Activated CD4-positive, alpha-beta T cell treated with anti-CD3 and anti-CD28 coated beads, Interleukin-2, amount 50 U/mL, for 24 hours (primary cell): ENCODE measurements at regions not wholly inside any gene's neighbourhood (a gene's known extent, or its start where the extent isn't known, plus 50 kb on each side); places are given as distances from the start of the nearest gene placed in this dataset.

Experiments
- DNase-seq, 2 donors: peaks; one replicate each; pipeline ENCODE4 v3.0.0-alpha.2; 2020; ENCODE audit warnings: low read depth in 1 of 2, low spot score in 1 of 2

DNA sequence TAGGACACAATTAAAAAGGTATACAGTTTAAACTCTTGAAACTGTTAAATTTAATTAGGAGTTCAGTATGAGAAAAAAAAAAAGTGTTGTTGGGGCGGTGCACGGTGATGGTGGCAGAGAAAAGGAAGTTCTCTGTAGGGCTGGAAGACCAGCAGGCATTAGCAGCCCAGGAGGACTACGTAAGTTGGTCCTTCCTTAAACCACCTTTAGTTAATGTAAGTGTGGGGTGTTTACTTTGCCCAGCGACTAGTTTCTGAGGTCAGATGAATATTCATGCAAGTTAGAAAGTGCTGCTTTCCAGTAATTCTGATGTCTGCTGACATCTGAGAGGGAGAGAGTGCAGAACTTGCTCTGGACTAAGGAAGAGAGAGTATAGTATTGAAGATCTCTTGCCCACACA is 54.9 kb downstream of the NKX2-1 start:
- no peak for DNase-seq

DNA sequence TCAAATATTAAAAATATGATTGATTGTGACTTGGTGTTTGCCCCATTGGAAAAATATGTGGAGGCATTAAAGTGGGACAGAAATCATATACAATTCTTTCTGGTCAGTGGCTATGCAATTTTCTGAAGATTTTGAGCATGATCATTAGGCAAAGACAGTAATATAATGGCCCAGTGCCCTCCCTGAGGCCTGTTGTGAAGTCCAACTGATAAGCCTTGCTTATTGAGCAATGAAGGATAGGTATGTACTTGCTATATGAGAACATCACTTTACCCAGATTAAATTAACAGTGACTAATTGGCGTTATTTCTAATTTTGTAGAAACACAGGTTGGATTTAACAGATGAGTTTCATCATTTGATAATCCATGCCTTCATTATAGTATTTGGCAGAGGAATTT is 57.1 kb downstream of the NKX2-1 start:
- DNase-seq, result no peak

DNA sequence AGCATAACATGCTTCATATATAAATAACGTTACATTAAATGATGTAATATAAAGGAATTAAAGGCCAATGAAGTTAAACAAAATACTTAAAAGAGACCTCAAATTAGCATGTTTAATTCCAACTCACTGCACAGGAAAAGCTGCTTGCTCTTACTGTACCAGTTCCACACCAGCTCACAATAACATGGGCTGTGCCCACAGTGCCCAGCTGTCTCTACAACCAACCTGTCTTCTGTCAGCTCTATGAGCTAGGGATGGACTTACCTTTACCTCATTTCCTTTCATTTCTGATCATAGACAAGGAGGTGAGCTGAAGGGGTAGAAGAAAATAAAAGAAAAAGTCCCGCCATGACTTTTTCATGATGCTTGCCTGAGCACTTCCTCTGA is 64.8 kb downstream of the NKX2-1 start:
- no peak for DNase-seq

DNA sequence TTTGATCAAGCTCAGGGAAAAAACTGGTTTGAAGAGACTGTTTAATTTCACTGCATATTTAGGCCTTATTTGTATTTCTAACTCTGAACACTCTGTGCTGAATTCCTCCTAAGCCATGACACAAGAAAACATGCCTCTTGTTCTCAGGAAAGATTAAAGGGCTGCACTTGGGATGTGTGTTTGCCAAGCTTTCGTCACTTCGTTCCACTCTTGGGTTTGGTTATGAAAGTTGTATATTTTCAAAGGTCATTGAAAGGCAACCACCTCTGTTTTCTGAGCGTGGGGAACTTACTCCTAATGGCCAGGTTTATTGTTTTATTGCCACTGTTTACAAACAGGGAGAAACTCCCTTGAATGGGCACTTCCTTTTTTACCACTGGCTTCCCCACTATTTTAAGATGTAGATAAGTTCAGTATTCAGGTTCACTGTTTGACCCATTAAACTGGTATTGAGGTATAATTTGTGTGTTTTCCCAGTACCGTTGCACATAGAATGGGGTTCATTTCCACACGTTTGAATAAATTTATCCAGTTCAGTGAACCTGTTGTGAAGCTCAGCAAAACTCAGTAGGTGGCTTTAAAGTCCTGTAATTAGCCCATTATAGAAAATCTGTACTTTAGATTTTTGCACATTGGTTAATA is 65.3 kb downstream of the NKX2-1 start:
- DNase-seq, result no peak

DNA sequence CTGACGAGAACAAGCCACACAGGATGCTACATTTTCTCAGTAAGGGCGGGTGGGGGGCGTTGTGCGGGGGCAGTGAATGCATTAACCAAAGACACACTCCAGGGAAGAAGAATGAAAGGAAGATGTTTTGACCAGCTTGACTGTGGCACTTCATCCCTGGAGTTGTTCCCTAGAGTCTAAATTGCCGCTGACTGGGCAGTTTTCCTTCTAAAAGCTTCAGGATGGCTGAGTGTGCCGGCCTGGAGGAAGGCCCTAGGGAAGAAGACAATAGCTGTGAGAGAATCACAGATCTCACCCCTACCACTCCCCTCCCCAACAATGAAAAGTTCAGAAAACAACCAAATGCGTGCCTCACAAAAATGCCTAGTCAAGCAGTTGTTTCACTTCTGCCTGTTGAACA is 67.2 kb downstream of the NKX2-1 start:
- DNase-seq, result no peak

DNA sequence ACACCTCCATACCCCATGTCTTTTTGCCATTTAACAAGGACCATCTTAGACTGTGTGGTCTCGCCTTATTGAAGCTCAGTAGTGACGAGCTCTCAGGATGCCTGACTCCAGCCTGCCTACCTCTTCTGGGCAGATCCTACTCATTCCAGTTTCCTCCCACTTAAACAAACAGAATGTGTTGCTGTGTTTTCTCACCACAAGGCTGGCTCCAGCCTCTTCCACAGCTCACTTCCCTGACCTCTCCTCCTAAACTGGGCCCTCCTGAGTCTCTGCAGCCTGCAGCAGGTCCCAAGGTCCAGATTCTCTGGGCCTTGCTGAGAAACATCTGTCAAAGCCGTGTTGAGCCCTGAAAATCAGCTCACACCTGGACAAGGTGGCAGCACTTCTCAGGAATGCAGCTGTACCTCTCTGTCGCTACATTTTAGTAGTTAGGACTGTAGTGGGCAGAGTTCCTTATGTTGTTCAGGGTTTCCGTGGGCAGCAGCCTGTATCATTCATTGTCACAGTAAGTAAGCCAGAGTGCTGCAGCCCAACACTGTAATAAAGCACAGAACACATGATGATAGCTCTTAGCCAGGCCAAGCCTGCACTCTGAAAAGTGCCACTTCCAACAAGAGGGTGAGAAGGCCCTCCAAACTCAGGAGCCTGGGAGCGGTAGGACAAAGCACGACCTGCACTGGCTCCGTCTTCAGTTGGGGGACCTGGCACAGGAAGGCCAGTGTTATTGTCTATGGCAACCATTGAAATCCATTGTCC is 68.5 kb downstream of the NKX2-1 start:
- no peak for DNase-seq

DNA sequence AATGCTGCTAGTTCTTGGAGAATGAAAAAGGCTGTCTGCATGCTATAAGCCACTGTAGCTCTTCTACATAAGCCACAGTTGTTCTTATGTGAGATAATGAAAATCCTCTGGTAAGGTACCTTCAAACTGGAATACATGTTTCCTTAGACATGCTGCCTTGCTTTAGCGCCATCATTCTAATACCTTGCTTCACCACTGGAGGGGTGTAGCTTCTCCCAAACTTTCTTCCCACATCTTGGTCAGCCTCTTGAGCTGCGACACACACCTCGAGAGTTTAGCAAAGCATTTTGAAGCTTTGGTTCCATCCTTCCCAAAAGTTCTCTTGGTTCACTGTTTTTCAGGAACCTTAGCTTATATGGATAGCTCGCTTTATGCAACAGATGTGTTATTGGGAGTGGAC is 69.5 kb downstream of the NKX2-1 start:
- DNase-seq, result no peak

DNA sequence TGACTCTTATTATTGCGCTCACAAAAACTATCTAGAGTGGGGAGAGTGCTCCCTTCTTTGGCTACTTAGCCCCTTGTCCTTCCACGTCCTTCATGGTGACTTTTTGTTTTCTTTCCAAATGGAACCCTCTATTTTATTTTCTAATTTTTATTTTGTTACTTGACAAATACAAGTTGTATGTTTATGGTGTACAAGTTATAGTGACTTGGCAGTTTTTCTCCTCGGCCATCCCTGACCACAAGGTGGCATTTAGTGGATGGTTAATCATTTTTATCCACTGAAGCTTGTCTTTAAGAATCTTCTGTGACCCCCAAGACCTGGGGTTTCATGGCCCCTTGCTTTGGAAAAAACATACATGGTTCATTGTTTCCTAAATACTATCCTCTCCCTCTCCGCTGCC is 70.1 kb downstream of the NKX2-1 start:
- DNase-seq, result no peak

DNA sequence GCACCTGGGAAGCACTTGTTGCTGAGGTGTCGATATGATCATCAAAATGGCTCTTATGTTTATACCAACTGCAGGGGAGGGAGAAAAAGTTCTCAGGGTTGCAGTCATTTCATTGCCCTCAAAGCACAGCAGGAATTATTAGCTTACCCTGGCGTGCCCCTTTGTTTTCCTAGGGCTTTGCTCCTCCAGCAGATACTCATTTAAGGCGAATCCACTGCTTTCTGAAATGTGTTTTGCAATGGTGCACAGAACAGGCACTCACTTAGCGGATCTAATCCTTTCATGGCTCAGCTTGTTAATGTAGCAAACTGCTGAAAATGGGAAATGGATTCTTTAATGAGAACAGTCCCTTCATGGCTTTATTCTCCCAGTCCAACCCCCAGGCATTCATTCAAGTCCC is 76.7 kb downstream of the NKX2-1 start:
- no peak for DNase-seq

DNA sequence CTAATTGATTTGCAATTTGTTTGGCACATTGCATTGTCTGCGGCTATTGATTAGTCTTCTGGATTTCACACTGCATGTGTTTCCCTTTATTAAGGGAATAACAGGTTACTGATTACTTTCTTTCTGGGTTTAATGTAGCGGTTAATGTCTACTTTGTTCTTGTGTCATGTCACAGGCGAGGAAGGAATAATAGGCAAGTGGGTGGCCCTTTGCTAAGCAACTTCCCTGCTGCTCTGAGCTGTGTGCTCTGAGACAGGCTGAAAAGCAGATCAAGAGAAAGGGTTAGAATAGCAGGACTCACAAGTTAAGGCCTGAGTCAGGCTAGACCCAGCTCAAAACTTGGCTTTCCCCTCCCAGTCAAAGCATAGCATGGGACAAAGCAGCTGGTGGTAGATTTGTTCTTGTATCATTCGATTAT is 77.2 kb downstream of the NKX2-1 start:
- no peak for DNase-seq

DNA sequence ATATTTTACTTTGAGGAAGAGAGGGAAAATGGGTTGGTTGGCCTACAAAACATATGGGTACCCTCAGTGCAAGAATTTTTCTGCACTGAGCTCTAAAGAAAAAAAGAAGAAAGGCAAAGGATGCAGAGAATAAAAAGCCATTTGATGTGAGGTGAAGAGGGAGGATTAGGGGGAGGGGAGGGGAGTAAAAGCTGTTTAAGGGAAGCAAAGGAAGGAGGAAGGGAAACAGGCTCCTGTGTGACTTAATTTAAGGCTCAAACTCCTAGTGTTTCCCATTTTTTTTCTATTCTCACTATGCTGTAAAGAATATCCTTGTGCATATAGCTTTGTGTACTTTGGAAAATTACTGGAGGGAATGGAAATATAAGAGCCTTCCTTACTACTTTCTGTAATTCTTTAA is 78.7 kb downstream of the NKX2-1 start:
- no peak for DNase-seq

DNA sequence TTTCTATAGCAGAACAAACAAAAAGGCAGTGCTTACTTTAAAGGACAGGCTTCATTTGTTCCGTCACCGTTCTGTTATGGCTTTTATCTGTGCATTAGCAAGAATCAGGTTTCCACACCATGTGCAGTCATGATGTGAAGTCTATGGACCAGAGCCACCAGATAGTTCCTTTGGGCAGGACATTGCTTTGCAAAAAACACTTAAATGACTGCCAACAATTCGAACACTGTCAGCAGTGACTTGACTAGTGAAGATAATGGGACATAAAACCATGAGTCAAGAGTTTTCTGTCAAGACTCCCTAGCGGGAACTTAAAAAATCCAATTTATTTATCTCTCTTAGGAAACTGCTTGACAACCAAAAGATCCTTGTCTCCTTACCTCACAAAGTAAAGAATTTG is 80.3 kb downstream of the NKX2-1 start:
- no peak for DNase-seq

DNA sequence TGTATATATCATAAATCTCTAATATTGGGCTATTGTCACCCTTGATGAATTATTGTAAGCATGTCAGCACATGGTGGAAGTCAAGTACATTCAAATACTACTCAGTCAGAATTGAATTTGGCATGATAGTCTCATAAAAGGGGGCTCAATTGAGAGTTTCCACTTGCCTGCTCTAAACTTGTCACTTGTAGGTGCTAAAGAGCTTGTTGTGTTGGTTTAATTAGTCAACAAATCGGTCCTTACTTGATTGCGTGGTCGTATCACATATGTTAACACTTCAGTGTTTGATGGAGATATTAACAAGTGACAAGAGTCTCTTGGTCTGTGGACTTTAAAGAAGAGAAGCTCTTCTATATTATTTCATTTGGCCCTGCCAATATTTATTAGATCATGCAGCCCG is 81.1 kb downstream of the NKX2-1 start:
- no peak for DNase-seq

DNA sequence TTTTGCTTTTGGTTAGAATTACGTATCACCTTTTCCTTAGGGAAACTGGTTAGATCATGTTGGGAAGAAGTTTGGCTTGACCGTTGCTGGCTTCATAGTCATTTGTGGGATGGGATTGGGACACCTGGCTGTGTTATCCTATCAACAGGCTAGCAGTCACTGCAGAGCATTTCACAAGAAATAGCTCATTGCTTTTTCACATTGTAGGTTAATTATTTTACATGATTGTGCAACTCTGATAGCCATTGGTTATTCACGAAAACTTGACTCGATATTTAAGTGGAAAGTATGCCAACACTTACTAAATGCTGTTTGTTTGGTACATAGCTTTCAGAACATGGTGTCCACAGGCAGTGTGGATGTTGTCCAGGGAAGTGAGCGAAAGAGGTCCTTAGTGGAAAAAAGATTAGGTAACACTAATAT is 89.4 kb downstream of the NKX2-1 start:
- no peak for DNase-seq

DNA sequence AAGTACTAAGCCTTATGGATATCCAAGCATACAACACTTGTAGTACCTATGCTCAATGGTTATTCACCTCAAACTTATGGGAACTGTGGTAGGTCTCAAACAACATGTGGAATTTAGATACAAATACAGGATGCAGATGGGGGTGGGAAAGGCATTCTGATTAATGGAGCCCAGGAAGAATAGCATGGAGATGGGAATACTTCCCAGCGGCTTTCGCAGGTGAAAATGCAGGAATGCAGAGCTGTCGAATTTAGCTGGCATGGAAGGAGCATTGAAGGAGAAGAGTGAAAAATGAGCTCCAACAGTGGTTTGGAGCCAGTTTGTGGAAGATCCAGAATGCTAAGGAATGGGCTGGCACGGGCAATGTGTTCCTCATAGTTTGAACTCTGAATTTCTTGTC is 89.9 kb downstream of the NKX2-1 start:
- no peak for DNase-seq

DNA sequence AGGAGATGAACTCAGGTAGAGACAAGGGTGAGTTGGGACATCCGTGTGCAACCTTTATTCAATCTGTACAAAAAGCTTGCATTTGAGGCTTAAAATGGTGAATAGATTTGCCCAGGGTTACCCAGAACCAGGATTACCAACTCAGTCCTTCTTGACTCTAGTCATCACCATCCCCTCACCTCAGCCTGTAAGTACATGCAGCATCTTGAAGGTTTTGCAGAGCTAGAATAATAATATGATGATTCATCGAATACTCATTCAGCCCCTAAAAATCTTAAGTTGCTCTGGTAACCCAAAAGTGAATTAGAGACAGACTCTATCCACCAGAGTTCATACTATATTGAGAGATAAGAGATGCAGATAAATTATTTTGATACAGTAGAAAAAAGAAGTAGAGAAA is 90.3 kb downstream of the NKX2-1 start:
- DNase-seq, result no peak

DNA sequence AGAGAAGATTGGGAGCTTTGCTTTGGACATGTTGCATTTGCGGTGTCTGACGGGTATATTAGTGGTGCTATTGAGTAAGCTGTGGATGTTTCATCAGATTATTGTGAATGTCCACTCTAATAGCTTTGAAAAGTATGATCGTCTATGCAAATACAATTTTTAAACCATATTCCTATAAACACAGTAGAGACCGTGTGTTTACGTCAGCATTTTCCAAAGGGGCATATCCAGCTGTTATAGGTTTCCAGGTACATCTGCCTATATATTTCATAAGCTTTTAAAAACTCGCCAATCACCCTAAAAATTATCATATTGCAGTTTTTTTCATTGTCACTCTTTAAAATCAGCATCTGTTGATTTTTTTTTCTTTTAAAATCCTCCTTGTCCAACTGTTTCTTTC is 91.7 kb downstream of the NKX2-1 start:
- DNase-seq, result no peak

DNA sequence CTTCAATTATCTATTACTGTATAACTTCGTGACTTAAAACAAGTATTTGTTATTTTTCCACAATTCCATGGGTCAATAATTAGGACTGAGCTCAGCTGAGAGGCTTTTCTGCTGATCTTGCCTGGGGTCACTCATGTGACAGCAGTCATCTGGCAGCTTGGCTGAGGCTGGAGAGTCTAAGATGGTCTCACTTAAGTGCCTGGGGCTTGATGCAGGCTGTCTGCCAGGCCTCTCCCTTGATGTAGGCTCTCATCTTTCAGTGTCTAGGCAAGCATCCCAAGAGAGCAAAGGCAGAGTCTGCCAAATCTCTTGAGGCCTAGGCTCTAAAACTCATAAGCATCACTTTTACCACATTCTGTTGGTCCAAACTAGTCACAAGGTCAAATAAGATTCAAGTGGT is 93.2 kb downstream of the NKX2-1 start:
- no peak for DNase-seq

DNA sequence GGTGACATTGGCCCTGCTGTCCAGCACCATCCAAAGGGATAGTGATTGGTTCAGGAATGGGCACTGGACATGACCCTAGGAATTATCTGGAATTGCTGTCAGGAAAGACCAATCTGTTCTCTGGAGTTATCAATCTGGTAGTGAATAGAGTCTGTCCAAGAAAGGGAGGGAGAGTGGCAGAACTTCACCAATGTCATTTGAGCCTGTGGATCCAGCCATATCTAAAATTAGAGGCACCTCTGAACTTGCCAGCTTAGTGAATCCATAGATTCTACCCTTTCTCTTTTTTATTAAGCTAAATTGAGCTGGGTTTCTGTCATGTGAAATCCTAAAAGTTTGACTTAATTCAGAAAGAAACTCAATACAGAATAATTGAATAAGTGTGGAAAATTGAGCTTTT is 93.9 kb downstream of the NKX2-1 start:
- DNase-seq, result no peak

DNA sequence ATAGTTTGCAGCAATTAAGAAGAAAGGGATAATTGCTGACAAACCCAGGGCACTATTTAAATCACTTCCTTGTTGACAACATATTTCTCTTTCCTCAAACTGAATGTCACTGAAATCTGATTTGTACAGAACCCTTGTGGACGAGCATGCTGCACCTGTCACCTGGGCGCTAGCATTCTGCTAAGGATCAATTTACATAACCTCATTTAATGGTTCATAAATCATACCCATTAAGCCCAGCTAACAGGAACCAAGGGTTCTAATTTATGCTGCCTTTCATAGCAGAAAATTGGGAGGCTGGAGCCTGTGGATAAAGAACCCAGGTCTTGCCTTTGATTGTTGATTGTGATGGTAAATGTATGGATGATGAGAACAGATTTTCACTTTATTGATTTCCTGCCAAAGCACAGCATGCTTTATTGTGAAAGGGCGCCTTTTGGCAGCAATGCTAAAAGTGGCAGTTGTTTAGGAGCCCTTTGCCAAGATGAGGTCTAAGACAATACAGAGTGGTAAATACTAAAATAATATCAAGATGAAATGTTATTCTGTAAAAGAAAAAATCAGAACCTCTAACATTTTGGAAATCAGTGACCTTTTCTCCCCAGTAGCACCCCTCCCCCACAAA is 95.4 kb downstream of the NKX2-1 start:
- no peak for DNase-seq

DNA sequence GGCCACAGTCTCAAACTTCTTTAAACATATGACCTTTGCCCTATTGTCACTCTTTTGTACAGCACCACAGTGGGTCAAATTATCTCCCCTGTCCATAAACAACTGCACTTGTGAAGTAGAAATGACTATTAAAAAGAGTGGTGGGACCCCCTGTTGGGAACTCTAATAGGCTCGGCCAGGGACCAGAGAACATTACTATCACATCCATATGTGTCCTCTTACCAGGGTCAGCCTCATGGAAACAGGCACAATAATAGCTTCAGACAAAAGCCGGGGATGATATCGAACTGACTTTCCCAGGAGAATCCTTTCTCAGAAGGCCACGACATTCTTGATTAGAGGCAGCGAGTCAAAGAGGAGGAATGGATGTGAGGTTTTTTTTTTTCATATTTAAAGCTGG is 96.6 kb downstream of the NKX2-1 start:
- DNase-seq, result no peak

DNA sequence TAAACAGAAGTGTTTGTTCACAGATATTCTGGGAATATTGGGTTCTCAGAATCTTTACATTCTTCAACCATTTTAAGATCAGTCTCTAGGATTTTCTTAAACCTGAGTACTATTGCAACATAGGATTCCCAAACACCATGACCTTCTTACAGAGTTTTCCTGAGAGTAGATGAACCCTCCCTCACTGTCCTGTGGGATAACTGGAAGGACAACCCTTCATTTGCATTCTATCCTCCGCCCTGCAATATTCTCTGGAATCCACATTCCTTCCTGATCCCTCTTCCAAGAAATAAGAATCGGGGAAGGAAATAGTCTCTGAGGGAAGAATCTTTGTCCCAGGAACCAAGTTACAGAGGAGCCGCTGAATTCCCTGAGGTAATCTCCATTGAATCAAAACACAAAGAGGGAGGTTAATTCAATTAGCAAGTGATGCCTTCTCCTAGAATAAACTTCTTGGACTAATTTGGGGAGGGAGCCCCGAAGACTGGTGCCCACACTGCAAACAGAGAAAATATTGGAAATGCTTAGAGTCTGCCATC is 99.8 kb upstream of the MBIP start:
- DNase-seq, result no peak
